HG02571 (cell line): ENCODE measurements at regions not wholly inside any gene's neighbourhood (a gene's known extent, or its start where the extent isn't known, plus 50 kb on each side); places are given as distances from the start of the nearest gene placed in this dataset.

Experiments
- ATAC-seq: cut with Tn5 transposase; IDR thresholded peaks from one replicate; pipeline ENCODE4 v1.9.1; 2021; ENCODE audit warnings: mild to moderate bottlenecking, moderate library complexity; ENCODE audit not compliant: unreplicated experiment

- ATAC-seq: no peak
Measured at GRCh38 chr11:128232588-128232987, 354.8 kb downstream of the ETS1 start.

GRCh38 chr11:128231845-128232410 lies 355.4 kb downstream of the ETS1 start:
- ATAC-seq: no peak

DNA sequence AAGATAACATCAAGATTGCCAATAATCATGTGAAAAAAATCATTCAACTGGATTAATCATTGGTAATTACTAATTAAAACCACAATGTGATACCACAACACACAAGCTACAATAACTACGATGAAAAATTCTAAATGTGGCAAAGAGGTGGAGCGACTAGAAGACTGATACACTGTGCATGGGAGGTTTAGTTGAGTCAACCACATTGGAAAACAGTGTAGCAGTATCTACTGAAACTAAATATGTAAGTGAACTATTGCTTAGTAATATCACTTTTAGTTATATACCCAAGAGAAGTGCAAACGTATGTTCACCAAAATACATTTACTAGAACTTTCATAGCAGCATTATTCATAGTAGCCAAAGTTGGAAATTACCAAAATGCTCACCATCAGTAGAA lies 359.9 kb downstream of the ETS1 start:
- no peak for ATAC-seq

GRCh38 chr11:128226106-128226716 lies 361.1 kb downstream of the ETS1 start:
- ATAC-seq: no peak

DNA sequence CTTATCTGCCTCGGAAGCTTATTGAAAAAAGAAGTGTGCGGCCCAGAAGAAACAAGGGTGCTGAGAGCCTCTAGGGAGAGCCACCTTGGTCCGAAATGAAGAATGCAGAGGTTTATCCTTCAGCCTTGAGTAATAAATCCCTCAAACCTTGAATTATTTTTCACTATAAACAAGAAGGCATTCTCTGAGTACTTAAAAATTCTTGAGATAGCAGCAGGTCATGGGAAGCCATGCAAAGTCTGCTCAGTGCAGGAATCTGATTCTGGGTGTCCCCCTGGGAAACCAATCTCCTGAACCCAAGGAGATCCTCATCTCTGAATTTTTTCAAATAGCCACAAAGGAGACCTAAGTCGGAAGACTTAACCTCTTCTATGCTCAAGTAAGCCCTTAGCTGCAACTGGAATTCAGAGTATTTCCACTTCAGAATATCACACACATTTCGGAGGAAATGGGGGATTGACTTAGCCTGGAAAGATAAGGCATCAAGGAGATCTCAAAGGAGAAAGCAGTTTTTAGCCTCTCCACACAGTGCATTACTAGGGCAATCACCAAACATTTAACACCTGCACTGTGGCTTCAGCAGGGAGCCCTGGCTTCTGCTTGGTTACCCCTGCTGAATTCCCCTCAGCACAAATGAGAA lies 365.0 kb downstream of the ETS1 start:
- ATAC-seq: no peak

DNA sequence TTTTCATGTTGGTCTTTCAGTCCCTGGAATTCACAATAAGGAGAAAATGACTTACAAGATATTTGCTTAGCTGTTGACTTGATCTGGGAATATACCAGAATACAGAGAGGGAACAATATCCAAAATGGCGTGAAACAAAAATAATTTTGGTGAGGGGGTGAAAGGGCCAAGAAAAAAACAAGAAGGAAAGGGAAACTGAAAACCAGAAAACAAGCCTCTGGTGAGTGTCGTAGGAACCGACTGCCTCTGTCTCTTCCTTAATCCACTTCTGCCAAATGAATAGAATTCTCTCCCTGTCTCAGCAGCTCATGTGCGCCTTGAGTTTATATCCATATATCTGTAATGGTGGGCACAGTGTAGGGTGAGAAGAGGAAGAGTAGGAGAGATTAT lies 367.6 kb downstream of the ETS1 start:
- no peak for ATAC-seq

- no peak for ATAC-seq
Measured at GRCh38 chr11:128216198-128216597, 371.2 kb downstream of the ETS1 start.

- ATAC-seq: no peak
Measured at GRCh38 chr11:128215238-128215882, 372.0 kb downstream of the ETS1 start.

GRCh38 chr11:128214263-128214662 lies 373.1 kb downstream of the ETS1 start:
- ATAC-seq: no peak

- ATAC-seq: no peak
Measured at GRCh38 chr11:128213461-128213860, 373.9 kb downstream of the ETS1 start.

DNA sequence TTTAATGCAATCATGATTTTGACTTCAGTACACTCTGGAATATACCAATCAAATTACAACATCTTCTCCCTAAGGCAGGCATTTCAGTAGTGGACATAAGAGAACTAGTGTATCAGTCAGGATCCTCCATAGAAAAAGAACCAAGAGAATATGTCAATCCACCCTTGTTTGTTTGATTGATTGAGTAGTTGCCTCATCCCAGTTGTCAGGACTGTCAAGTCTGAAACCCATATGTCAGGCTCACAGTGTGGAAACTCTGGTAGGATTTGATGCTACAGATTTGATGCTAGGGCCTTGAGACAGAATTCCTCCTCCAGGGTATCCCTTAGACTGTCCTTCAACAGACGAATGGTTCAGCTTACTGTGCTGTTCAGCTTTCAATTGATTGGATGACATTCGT lies 375.0 kb downstream of the ETS1 start:
- ATAC-seq: no peak

GRCh38 chr11:128210148-128210940 lies 377.0 kb downstream of the ETS1 start:
- no peak for ATAC-seq

GRCh38 chr11:128209138-128209435 lies 378.3 kb downstream of the ETS1 start:
- no peak for ATAC-seq

GRCh38 chr11:128208329-128209137 lies 378.8 kb downstream of the ETS1 start:
- ATAC-seq: no peak

DNA sequence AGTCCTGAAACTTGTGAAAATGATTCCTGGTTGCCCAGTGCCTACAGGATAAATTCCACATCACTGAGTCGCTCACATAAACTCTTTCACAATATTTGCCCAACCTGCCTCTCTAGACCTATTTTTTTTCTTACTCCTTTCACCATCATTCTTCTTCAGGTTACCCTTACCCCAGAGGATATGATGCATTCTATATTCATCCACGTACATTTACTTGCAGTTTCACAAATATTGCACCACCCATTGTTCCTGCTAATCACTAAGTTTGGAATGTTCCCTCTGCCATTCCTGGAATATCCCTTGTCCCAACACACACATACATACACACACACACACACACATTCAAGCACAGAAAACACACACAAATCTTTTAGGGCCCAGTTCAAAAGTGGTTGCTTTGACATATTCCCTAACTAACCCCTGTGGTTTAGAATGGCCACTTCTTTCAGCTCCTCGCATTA lies 379.5 kb downstream of the ETS1 start:
- no peak for ATAC-seq

DNA sequence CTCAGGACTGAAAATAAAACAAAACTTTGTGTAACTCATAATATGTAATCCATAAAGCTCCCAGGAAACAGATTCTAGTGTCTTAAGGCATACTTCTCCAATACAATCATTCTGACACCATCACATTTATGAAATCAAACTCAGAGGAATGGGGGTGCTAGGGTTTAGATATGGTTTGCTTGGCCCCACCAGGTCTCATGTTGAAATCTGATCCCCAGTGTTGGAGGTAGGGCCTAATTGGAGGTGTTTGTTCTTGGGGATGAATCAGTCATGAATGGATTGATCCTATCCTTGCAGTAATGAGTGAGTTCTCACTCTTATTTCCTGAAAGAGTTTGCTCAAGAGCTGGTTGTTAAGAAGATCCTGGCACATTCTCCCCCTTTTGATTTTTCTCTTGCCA lies 380.9 kb downstream of the ETS1 start:
- ATAC-seq: no peak

DNA sequence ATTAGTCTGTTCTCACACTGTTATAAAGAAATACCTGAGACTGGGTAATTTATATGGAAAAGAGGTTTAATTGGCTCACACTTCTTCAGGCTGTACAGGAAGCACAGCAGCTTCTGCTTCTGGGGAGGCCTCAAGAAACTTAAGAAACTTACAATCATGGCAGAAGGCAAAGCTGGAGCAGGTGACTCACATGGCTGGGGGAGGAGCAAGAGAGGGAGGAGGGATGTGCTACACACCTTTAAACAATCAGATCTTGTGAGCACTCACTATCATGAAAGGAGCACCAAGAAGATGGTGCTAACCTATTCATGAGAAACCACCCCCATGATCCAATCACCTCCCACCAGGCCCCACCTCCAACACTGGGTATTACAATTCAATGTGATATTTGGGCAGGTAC lies 381.6 kb downstream of the ETS1 start:
- no peak for ATAC-seq

DNA sequence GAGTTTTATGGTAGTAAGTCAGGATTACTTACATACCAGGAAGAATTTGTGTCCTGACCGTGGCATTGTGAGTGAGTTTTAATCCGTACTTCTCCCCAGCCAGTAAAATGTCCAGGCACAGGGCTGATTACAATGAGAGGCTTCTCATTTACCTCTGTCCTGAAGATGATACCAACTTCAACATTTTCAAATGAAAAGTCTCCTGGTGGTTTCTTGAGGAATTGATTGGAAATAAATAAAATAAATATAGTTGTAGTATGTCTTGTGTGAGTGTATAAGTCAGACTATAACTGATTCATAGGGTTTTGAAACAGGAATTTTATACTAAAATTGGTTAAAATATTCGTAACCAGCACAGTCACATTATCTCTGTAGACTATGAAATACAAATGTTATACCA lies 382.5 kb downstream of the ETS1 start:
- no peak for ATAC-seq

- ATAC-seq: no peak
Measured at GRCh38 chr11:128201801-128202200, 385.6 kb downstream of the ETS1 start.

GRCh38 chr11:128201009-128201408 lies 386.3 kb downstream of the ETS1 start:
- no peak for ATAC-seq

GRCh38 chr11:128200467-128200866 lies 386.9 kb downstream of the ETS1 start:
- ATAC-seq: no peak
